Progenitor cell of endocrine pancreas (in vitro differentiated cells): ENCODE measurements at regions not wholly inside any gene's neighbourhood (a gene's known extent, or its start where the extent isn't known, plus 50 kb on each side); places are given as distances from the start of the nearest gene placed in this dataset.

ENCODE experiments used
- DNase-seq: peaks from one replicate; pipeline ENCODE4 v3.0.0; 2021; ENCODE audit warnings: low spot score; ENCODE audit not compliant: unreplicated experiment
- H3K27ac Mint-ChIP-seq: 2 replicates; pipeline ENCODE4 v1.8.0; 2021; ENCODE audit warnings: mild to moderate bottlenecking, moderate library complexity, mixed read lengths
- H3K27me3 Mint-ChIP-seq: 2 replicates; pipeline ENCODE4 v1.8.0; 2021; ENCODE audit warnings: mixed read lengths
- H3K36me3 Mint-ChIP-seq: 2 replicates; pipeline ENCODE4 v1.8.0; 2022; ENCODE audit warnings: mixed read lengths; ENCODE audit not compliant: insufficient read depth
- H3K4me1 Mint-ChIP-seq: 2 replicates; pipeline ENCODE4 v1.8.0; 2021; ENCODE audit warnings: low read depth, mixed read lengths
- H3K4me3 Mint-ChIP-seq: 2 replicates; pipeline ENCODE4 v1.8.0; 2021; ENCODE audit warnings: low read depth, mild to moderate bottlenecking, moderate library complexity, mixed read lengths
- H3K9me3 Mint-ChIP-seq: 2 replicates; pipeline ENCODE4 v1.8.0; 2021; ENCODE audit warnings: low read depth, mixed read lengths
- CTCF ChIP-seq: fragments of 200-600 bp; sonication (generic); IDR thresholded peaks from one replicate; pipeline ENCODE4 v1.5.0; 2021; ENCODE audit warnings: antibody characterized with exemption, mild to moderate bottlenecking; ENCODE audit not compliant: unreplicated experiment

GRCh38 chr6:40232698-40233097, 298.4 kb upstream of the MOCS1 start:
- Mint-ChIP-seq H3K4me3 (no peak overlapping the region), H3K36me3 (no peaks in the 10 kb centered on the region), H3K9me3 (peaks cover 11% of the 10 kb centered on the region), H3K27ac (no peak overlapping the region), H3K27me3 (peaks cover 11% of the 10 kb centered on the region), H3K4me1 (peaks cover 2% of the 10 kb centered on the region)
- TF ChIP-seq CTCF, result no peak
- DNase-seq, result no peak

- Mint-ChIP-seq H3K4me1 (peaks cover 2% of the 10 kb centered on the region), H3K36me3 (no peaks in the 10 kb centered on the region), H3K4me3 (no peak overlapping the region), H3K27ac (no peak overlapping the region), H3K27me3 (peaks cover 8% of the 10 kb centered on the region), H3K9me3 (peaks cover 4% of the 10 kb centered on the region)
- TF ChIP-seq CTCF, result no peak
- no peak for DNase-seq
Measured at GRCh38 chr6:40227735-40228134, 293.5 kb upstream of the MOCS1 start.

- Mint-ChIP-seq H3K4me1 (no peaks in the 10 kb centered on the region), H3K4me3 (no peak overlapping the region), H3K27ac (no peak overlapping the region), H3K27me3 (no peaks in the 10 kb centered on the region), H3K36me3 (no peaks in the 10 kb centered on the region), H3K9me3 (peaks cover 4% of the 10 kb centered on the region)
- DNase-seq, result no peak
- no peak for TF ChIP-seq CTCF
Measured at GRCh38 chr6:40222354-40222753, 288.1 kb upstream of the MOCS1 start.

GRCh38 chr6:40219799-40220198, 285.5 kb upstream of the MOCS1 start:
- peaks cover 4% of the 10 kb centered on the region for H3K9me3 Mint-ChIP-seq
- no peak for TF ChIP-seq CTCF
- no peak overlapping the region for H3K27ac Mint-ChIP-seq
- no peaks in the 10 kb centered on the region for H3K36me3 Mint-ChIP-seq
- no peak overlapping the region for H3K4me3 Mint-ChIP-seq
- H3K27me3 Mint-ChIP-seq, result no peaks in the 10 kb centered on the region
- DNase-seq, result no peak
- H3K4me1 Mint-ChIP-seq, result no peaks in the 10 kb centered on the region

- Mint-ChIP-seq H3K4me1 (peaks cover 3% of the 10 kb centered on the region), H3K4me3 (no peak overlapping the region), H3K36me3 (no peaks in the 10 kb centered on the region), H3K27me3 (peaks cover 10% of the 10 kb centered on the region), H3K27ac (no peak overlapping the region), H3K9me3 (no peaks in the 10 kb centered on the region)
- no peak for DNase-seq
- TF ChIP-seq CTCF, result no peak
Measured at GRCh38 chr6:40210628-40211056, 276.4 kb upstream of the MOCS1 start.
